H1 (cell line): ENCODE measurements at regions not wholly inside any gene's neighbourhood (a gene's known extent, or its start where the extent isn't known, plus 50 kb on each side); places are given as distances from the start of the nearest gene placed in this dataset.

Experiments used
- CTCF ChIA-PET: fragments of 300-600 bp; sonication (Branson Sonifier 250); formaldehyde crosslinking; loops from one replicate; lab custom pipeline; 2021; ENCODE audit not compliant: partially characterized antibody; lab: Charles Lee
- POLR2A ChIA-PET: fragments of 300-600 bp; sonication (Branson Sonifier 250); formaldehyde crosslinking; loops from one replicate; lab custom pipeline; 2021; ENCODE audit warnings: inconsistent platforms; ENCODE audit not compliant: partially characterized antibody; lab: Charles Lee
- DNase-seq, 2 experiments: peaks; one replicate each; pipeline versions ENCODE4 v3.0.0 to v3.0.0-alpha.2; 2010 to 2022; ENCODE audit warnings: low spot score in 2 of 2, low read depth in 1 of 2, mixed read lengths in 1 of 2
- FAIRE-seq: peaks from 2 replicates; lab custom pipeline; 2011; peaks lifted over from hg19 to GRCh38; lab: Jason Lieb, UNC
- H2AFZ ChIP-seq: 2 replicates; pipeline ENCODE4 v1.8.1; 2012; ENCODE audit warnings: low read length, inconsistent platforms
- H2AK5ac ChIP-seq: 2 replicates; pipeline ENCODE4 v1.6.1; 2013; ENCODE audit warnings: low read depth, low read length
- H2BK120ac ChIP-seq: replicated peaks from 2 replicates; pipeline ENCODE3; 2013; ENCODE audit warnings: low read depth, low read length, inconsistent platforms
- H2BK12ac ChIP-seq: 2 replicates; pipeline ENCODE4 v1.6.1; 2013; ENCODE audit warnings: low read depth, low read length
- H2BK15ac ChIP-seq: 2 replicates; pipeline ENCODE4 v1.6.1; 2013; ENCODE audit warnings: low read length
- H2BK20ac ChIP-seq: 2 replicates; pipeline ENCODE4 v1.6.1; 2013; ENCODE audit warnings: low read length
- H2BK5ac ChIP-seq: 2 replicates; pipeline ENCODE4 v1.6.1; 2013; ENCODE audit warnings: low read depth, low read length
- H3K14ac ChIP-seq: 2 replicates; pipeline ENCODE4 v1.6.1; 2013; ENCODE audit warnings: inconsistent platforms; ENCODE audit not compliant: insufficient read length
- H3K18ac ChIP-seq: 2 replicates; pipeline ENCODE4 v1.6.1; 2013; ENCODE audit warnings: low read length; ENCODE audit errors: extremely low read depth
- H3K23ac ChIP-seq: 2 replicates; pipeline ENCODE4 v1.6.1; 2013; ENCODE audit warnings: inconsistent platforms; ENCODE audit not compliant: insufficient read length
- H3K23me2 ChIP-seq: 2 replicates; pipeline ENCODE4 v1.6.1; 2013; ENCODE audit warnings: low read depth, low read length
- H3K27ac ChIP-seq: 2 replicates; pipeline ENCODE4 v1.6.1; 2011; ENCODE audit warnings: low read depth, low read length, inconsistent platforms
- H3K27me3 ChIP-seq, 4 experiments: replicated peaks in 1 of 4; 1 replicate in 1 of 4; 2 replicates in 3 of 4; pipeline versions ENCODE4 v1.6.1 to v1.8.1; 2011 to 2013; ENCODE audit warnings: low read length in 3 of 4, mild to moderate bottlenecking in 3 of 4, inconsistent platforms in 2 of 4, mixed read lengths in 2 of 4, moderate library complexity in 1 of 4; ENCODE audit not compliant: control insufficient read depth in 3 of 4, insufficient read depth in 3 of 4; ENCODE audit errors: extremely low read depth in 1 of 4
- H3K36me3 ChIP-seq, 4 experiments: 2 replicates each; pipeline versions ENCODE4 v1.6.1 to v1.8.1; 2011 to 2013; ENCODE audit warnings: mild to moderate bottlenecking in 4 of 4, low read length in 3 of 4, moderate library complexity in 2 of 4, control low read depth in 1 of 4, inconsistent platforms in 1 of 4; ENCODE audit not compliant: insufficient read depth in 4 of 4, control insufficient read depth in 2 of 4
- H3K4ac ChIP-seq: replicated peaks from 2 replicates; pipeline ENCODE3; 2013; ENCODE audit warnings: low read length, low read depth, mixed read lengths, inconsistent platforms; ENCODE audit not compliant: insufficient read length
- H3K4me1 ChIP-seq, 4 experiments: replicated peaks in 1 of 4; 1 replicate in 1 of 4; 2 replicates in 3 of 4; pipeline versions ENCODE4 v1.6.1 to v1.8.1; 2011 to 2013; ENCODE audit warnings: low read length in 3 of 4, inconsistent platforms in 2 of 4, mixed read lengths in 1 of 4; ENCODE audit not compliant: insufficient read depth in 4 of 4, control insufficient read depth in 3 of 4
- H3K4me2 ChIP-seq, 2 experiments: 2 replicates each; pipeline versions ENCODE4 v1.6.1 to v1.8.1; 2011 to 2013; ENCODE audit warnings: low read depth in 2 of 2, low read length in 2 of 2, control low read depth in 1 of 2, inconsistent platforms in 1 of 2, mild to moderate bottlenecking in 1 of 2; ENCODE audit not compliant: insufficient read depth in 1 of 2
- H3K4me3 ChIP-seq, 4 experiments: fragments of 200-600, 300-600 bp in 1 of 4; sonication (generic), shearing (Covaris generic), sonication (Bioruptor Twin) in 1 of 4; 2 replicates each; pipeline versions ENCODE4 v1.5.1 to v1.8.1; 2011 to 2016; ENCODE audit warnings: low read length in 4 of 4, low read depth in 3 of 4, control low read depth in 2 of 4, inconsistent platforms in 2 of 4, mild to moderate bottlenecking in 2 of 4, mixed read lengths in 1 of 4, moderate library complexity in 1 of 4; ENCODE audit not compliant: insufficient read depth in 2 of 4; ENCODE audit errors: extremely low read depth in 1 of 4
- H3K56ac ChIP-seq: replicated peaks from 2 replicates; pipeline ENCODE3; 2013; ENCODE audit warnings: low read depth, mild to moderate bottlenecking, mixed read lengths, low read length, inconsistent platforms; ENCODE audit not compliant: insufficient read length
- H3K79me1 ChIP-seq: 2 replicates; pipeline ENCODE4 v1.6.1; 2013; ENCODE audit warnings: low read depth, low read length, control low read depth
- H3K79me2 ChIP-seq, 2 experiments: 2 replicates each; pipeline versions ENCODE4 v1.6.1 to v1.8.1; 2012 to 2013; ENCODE audit warnings: low read length in 2 of 2, mild to moderate bottlenecking in 2 of 2, inconsistent platforms in 1 of 2; ENCODE audit not compliant: insufficient read depth in 2 of 2, control insufficient read depth in 1 of 2
- H3K9ac ChIP-seq, 4 experiments: replicated peaks in 1 of 4; 1 replicate in 1 of 4; 2 replicates in 3 of 4; pipeline versions ENCODE4 v1.6.1 to v1.8.1; 2011 to 2013; ENCODE audit warnings: low read depth in 3 of 4, low read length in 3 of 4, control low read depth in 2 of 4, mild to moderate bottlenecking in 2 of 4, moderate library complexity in 2 of 4, inconsistent platforms in 1 of 4; ENCODE audit errors: extremely low read depth in 1 of 4
- H3K9me3 ChIP-seq, 2 experiments: 2 replicates each; pipeline versions ENCODE4 v1.6.1 to v1.8.1; 2012 to 2013; ENCODE audit warnings: mild to moderate bottlenecking in 2 of 2, moderate library complexity in 2 of 2, control low read depth in 1 of 2, inconsistent platforms in 1 of 2, low read depth in 1 of 2, low read length in 1 of 2, mixed read lengths in 1 of 2; ENCODE audit not compliant: insufficient read depth in 2 of 2
- H4K20me1 ChIP-seq, 2 experiments: replicated peaks in 1 of 2; 2 replicates each; pipeline versions ENCODE3 to v1.8.1; 2011 to 2013; ENCODE audit warnings: inconsistent platforms in 2 of 2, low read length in 2 of 2, mild to moderate bottlenecking in 1 of 2; ENCODE audit not compliant: insufficient read depth in 2 of 2, control insufficient read depth in 1 of 2
- H4K5ac ChIP-seq: 2 replicates; pipeline ENCODE4 v1.6.1; 2013; ENCODE audit warnings: low read length, low read depth, mixed read lengths, inconsistent platforms; ENCODE audit not compliant: insufficient read length
- H4K8ac ChIP-seq: 2 replicates; pipeline ENCODE4 v1.8.0; 2013; ENCODE audit warnings: mild to moderate bottlenecking, moderate library complexity, low read length, inconsistent platforms; ENCODE audit not compliant: insufficient read depth; ENCODE audit errors: extremely low read depth
- H4K91ac ChIP-seq: replicated peaks from 2 replicates; pipeline ENCODE3; 2013; ENCODE audit warnings: low read length, mixed read lengths, inconsistent platforms; ENCODE audit not compliant: insufficient read length
- GABPA ChIP-seq: IDR thresholded peaks from 2 replicates; pipeline ENCODE4 v1.6.1; 2011; ENCODE audit warnings: mild to moderate bottlenecking, low read length, moderate library complexity, borderline replicate concordance; ENCODE audit not compliant: insufficient read depth
- RAD21 ChIP-seq, 2 experiments: IDR thresholded peaks in 1 of 2; conservative IDR thresholded peaks in 1 of 2; 2 replicates each; pipeline ENCODE4 v1.6.1; 2011; ENCODE audit warnings: low read depth in 2 of 2, low read length in 2 of 2, improper control_type of control experiment in 1 of 2, inconsistent platforms in 1 of 2, mild to moderate bottlenecking in 1 of 2, moderate library complexity in 1 of 2
- SRF ChIP-seq: IDR thresholded peaks from 2 replicates; pipeline ENCODE4 v1.6.1; 2011; ENCODE audit warnings: mild to moderate bottlenecking, low read depth, low read length, moderate library complexity
- TBP ChIP-seq: IDR thresholded peaks from 2 replicates; pipeline ENCODE4 v1.6.1; 2011; ENCODE audit warnings: low read depth, low read length, improper control_type of control experiment
- WGBS, 2 experiments: shearing (Covaris generic) in 1 of 2; methylation state at CpG; one replicate each; pipeline versions ENCODE4 v1.1.6 to v1.1.7; 2013 to 2015; ENCODE audit warnings: low lambda C conversion rate in 2 of 2, mixed read lengths in 2 of 2, inconsistent platforms in 1 of 2, low coverage in 1 of 2, missing lambda C conversion rate in 1 of 2; ENCODE audit not compliant: insufficient replicate concordance in 2 of 2, insufficient coverage in 1 of 2, insufficient read length in 1 of 2; ENCODE audit errors: extremely low coverage in 1 of 2, missing lambda C conversion rate in 1 of 2; 5-methylcytosine and 5-hydroxymethylcytosine counted together
- TF ChIP-seq, protein P1 (sequence below), 3 experiments: IDR thresholded peaks; 1 replicate in 2 of 3; 2 replicates in 1 of 3; pipeline versions ENCODE4 v1.5.1 to v1.6.1; 2011; ENCODE audit warnings: low read length in 3 of 3, mild to moderate bottlenecking in 3 of 3, inconsistent platforms in 2 of 3, low read depth in 1 of 3, moderate library complexity in 1 of 3; ENCODE audit not compliant: insufficient read depth in 1 of 3; ENCODE audit errors: control extremely low read depth in 1 of 3

DNA sequence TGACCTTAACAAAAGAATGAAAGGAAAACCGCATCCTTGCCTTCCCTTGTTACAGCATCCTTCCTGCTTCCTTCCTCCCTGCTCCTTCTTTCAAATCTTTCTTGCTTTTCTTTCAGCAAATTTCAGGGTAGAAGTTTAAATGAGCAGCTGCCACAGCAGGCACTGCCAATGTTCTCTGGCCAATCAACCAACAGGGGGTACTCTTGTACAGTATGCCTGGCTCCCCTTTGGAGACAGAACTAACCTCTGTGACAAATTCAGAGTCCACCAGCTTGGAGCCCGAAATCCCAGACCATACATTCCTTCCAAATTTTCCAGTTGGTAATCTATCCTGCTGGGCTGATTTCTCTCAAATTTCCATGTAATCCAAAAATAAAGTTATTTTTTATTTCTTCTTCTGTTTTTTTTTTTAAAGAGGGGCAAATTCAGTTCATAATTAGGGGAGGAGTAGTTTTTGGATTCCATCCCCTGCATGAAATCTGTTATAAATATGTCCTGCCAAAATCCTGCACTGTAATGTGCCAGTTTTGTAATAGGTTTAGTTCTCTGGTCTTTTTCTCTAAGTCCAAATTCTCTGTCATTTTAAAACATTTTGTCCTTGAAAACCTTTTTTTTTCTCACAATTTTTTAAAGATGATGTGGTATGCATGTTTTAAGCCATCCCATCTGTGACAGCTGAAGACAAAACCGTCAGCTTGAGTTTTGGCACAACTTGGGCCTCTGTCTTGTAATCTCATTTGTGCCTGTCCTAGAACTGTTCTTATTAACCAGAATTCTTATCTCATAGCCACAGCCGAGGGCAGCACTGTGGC lies 610.0 kb upstream of the LMO3 start:
- H3K27me3 ChIP-seq, result no peaks in the 10 kb centered on the region
- H2BK20ac ChIP-seq, result no peak overlapping the region
- ChIA-PET CTCF (interaction anchor here (1.2 to 2.1 kb wide), 5 partner anchors 9 to 296 kb away, joined by 3 to 5 read pairs (median 3); no protein-coding TSS in a partner anchor), POLR2A (no interaction called here)
- no peak overlapping the region for H4K91ac ChIP-seq
- TF ChIP-seq TBP (no peak), SRF (no peak), RAD21 (IDR thresholded peaks at IDR 0.05 in 1 of 2, conservative IDR thresholded peaks at IDR 0.05 in 1 of 2; ENCODE audit: low read depth in 2 of 2, low read length in 2 of 2) (peak; percentile 65 to 75; a peak in 3 of 4 replicates), GABPA (no peak)
- TF ChIP-seq, protein P1, sequence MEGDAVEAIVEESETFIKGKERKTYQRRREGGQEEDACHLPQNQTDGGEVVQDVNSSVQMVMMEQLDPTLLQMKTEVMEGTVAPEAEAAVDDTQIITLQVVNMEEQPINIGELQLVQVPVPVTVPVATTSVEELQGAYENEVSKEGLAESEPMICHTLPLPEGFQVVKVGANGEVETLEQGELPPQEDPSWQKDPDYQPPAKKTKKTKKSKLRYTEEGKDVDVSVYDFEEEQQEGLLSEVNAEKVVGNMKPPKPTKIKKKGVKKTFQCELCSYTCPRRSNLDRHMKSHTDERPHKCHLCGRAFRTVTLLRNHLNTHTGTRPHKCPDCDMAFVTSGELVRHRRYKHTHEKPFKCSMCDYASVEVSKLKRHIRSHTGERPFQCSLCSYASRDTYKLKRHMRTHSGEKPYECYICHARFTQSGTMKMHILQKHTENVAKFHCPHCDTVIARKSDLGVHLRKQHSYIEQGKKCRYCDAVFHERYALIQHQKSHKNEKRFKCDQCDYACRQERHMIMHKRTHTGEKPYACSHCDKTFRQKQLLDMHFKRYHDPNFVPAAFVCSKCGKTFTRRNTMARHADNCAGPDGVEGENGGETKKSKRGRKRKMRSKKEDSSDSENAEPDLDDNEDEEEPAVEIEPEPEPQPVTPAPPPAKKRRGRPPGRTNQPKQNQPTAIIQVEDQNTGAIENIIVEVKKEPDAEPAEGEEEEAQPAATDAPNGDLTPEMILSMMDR (IDR thresholded peaks at IDR 0.05; ENCODE audit: control extremely low read depth in 1 of 3, insufficient read depth in 1 of 3, low read depth in 1 of 3, low read length in 3 of 3), result peak; percentile 11 to 51 (median 42)
- H3K4me3 ChIP-seq, result no peak overlapping the region
- H3K27ac ChIP-seq, result no peak overlapping the region
- FAIRE-seq (no peak), DNase-seq (no peak)
- no peaks in the 10 kb centered on the region for H3K36me3 ChIP-seq
- H2AK5ac ChIP-seq, result no peak overlapping the region
- no peak overlapping the region for H3K4ac ChIP-seq
- H3K9ac ChIP-seq, result no peak overlapping the region
- H3K4me2 ChIP-seq, result no peak overlapping the region
- H3K23ac ChIP-seq, result no peak overlapping the region
- 90% methylated on average over 4 of the region's 4 CpGs; no CpG with 5 or more reads in 1 of the 2 experiments for WGBS, 2 experiments
- no peaks in the 10 kb centered on the region for H3K79me1 ChIP-seq
- no peak overlapping the region for H3K14ac ChIP-seq
- no peak overlapping the region for H4K5ac ChIP-seq
- H2BK120ac ChIP-seq, result no peak overlapping the region
- no peak overlapping the region for H3K18ac ChIP-seq
- H2BK5ac ChIP-seq, result no peak overlapping the region
- no peak overlapping the region for H2BK12ac ChIP-seq
- no peaks in the 10 kb centered on the region for H3K23me2 ChIP-seq
- H4K8ac ChIP-seq, result no peak overlapping the region
- no peaks in the 10 kb centered on the region for H3K4me1 ChIP-seq
- no peak overlapping the region for H3K56ac ChIP-seq
- H4K20me1 ChIP-seq, result no peaks in the 10 kb centered on the region
- H2BK15ac ChIP-seq, result no peak overlapping the region
- H2AFZ ChIP-seq, result no peak overlapping the region
- no peaks in the 10 kb centered on the region for H3K79me2 ChIP-seq
- no peaks in the 10 kb centered on the region for H3K9me3 ChIP-seq
